ENCODE measurements at regions not wholly inside any gene's neighbourhood (a gene's known extent, or its start where the extent isn't known, plus 50 kb on each side); places are given as distances from the start of the nearest gene placed in this dataset.

GRCh38 chr13:44079413-44080205 is 199.9 kb downstream of the LACC1 start:
- DNase-seq (ENCODE audit: extremely low spot score), result no peak
- CTCF ChIA-PET, result no interaction called here
- no peak for TF ChIP-seq CTCF (IDR thresholded peaks at IDR 0.05; ENCODE audit: control extremely low read depth, extremely low read depth, low read depth, missing control alignments)
- POLR2A ChIA-PET, result no interaction called here

- CTCF ChIA-PET, result no interaction called here
- POLR2A ChIA-PET, result no interaction called here
- TF ChIP-seq CTCF (IDR thresholded peaks at IDR 0.05; ENCODE audit: control extremely low read depth, extremely low read depth, low read depth, missing control alignments), result no peak
- DNase-seq (ENCODE audit: extremely low spot score), result no peak
Observed at GRCh38 chr13:44084146-44084545, 204.4 kb downstream of the LACC1 start.

- POLR2A ChIA-PET, result no interaction called here
- DNase-seq (ENCODE audit: extremely low spot score), result no peak
- TF ChIP-seq CTCF (IDR thresholded peaks at IDR 0.05; ENCODE audit: control extremely low read depth, extremely low read depth, low read depth, missing control alignments), result no peak
- CTCF ChIA-PET, result interaction anchor here (1.3 kb wide), 1 partner anchor 29 kb away, joined by 3 read pairs; no protein-coding TSS in a partner anchor
Observed at GRCh38 chr13:44086389-44086788, 206.7 kb downstream of the LACC1 start.

GRCh38 chr13:44088411-44088810 is 208.7 kb downstream of the LACC1 start:
- POLR2A ChIA-PET, result no interaction called here
- DNase-seq (ENCODE audit: extremely low spot score), result no peak
- CTCF ChIA-PET, result no interaction called here
- TF ChIP-seq CTCF (IDR thresholded peaks at IDR 0.05; ENCODE audit: control extremely low read depth, extremely low read depth, low read depth, missing control alignments), result no peak

- CTCF ChIA-PET, result no interaction called here
Observed at GRCh38 chr13:44088991-44089413, 209.3 kb downstream of the LACC1 start.

GRCh38 chr13:44089452-44089851 is 209.7 kb downstream of the LACC1 start:
- DNase-seq (ENCODE audit: extremely low spot score), result no peak
- POLR2A ChIA-PET, result no interaction called here
- TF ChIP-seq CTCF (IDR thresholded peaks at IDR 0.05; ENCODE audit: control extremely low read depth, extremely low read depth, low read depth, missing control alignments), result no peak

More at GRCh38 chr13:44088991-44089413, 209.3 kb downstream of the LACC1 start:
- DNase-seq (ENCODE audit: extremely low spot score), result no peak
- TF ChIP-seq CTCF (IDR thresholded peaks at IDR 0.05; ENCODE audit: control extremely low read depth, extremely low read depth, low read depth, missing control alignments), result no peak
- POLR2A ChIA-PET, result no interaction called here

More at GRCh38 chr13:44089452-44089851, 209.7 kb downstream of the LACC1 start:
- CTCF ChIA-PET, result no interaction called here

Measured in GM10248 (cell line).